Breast epithelium (tissue), 4 donors: ENCODE measurements at regions not wholly inside any gene's neighbourhood (a gene's known extent, or its start where the extent isn't known, plus 50 kb on each side); places are given as distances from the start of the nearest gene placed in this dataset.

Source experiments
- DNase-seq, 2 donors: peaks; one replicate each; pipeline ENCODE4 v3.0.0-alpha.2; 2019; ENCODE audit warnings: low spot score in 2 of 2
- H3K27ac ChIP-seq, 2 donors: fragments of 200-600 bp; sonication (generic) in 1 of 2; one replicate each; pipeline ENCODE4 v1.5.1; 2016 to 2019; ENCODE audit warnings: mild to moderate bottlenecking in 1 of 2
- H3K27me3 ChIP-seq, 2 donors: fragments of 200-600 bp; sonication (generic) in 1 of 2; one replicate each; pipeline versions ENCODE4 v1.5.1 to v1.6.0; 2017 to 2019; ENCODE audit warnings: control low read depth in 1 of 2, mild to moderate bottlenecking in 1 of 2
- H3K36me3 ChIP-seq: fragments of 200-600 bp; one replicate; pipeline ENCODE4 v1.5.1; 2019
- H3K4me1 ChIP-seq, 2 donors: fragments of 200-600 bp; sonication (generic); one replicate each; pipeline ENCODE4 v1.5.1; 2016 to 2019; ENCODE audit warnings: control low read depth in 1 of 2
- H3K4me3 ChIP-seq, 3 donors: fragments of 200-600 bp; sonication (generic); 1 replicate in 2 of 3; 2 replicates in 1 of 3; pipeline ENCODE4 v1.5.1; 2016 to 2019; ENCODE audit warnings: mild to moderate bottlenecking in 3 of 3, moderate library complexity in 2 of 3
- H3K9me3 ChIP-seq, 2 donors: fragments of 200-600 bp; sonication (generic) in 1 of 2; one replicate each; pipeline ENCODE4 v1.5.1; 2016 to 2019; ENCODE audit warnings: control low read depth in 1 of 2
- POLR2A ChIP-seq: fragments of 450-650 bp; IDR thresholded peaks from one replicate; pipeline ENCODE4 v1.6.1; 2016; ENCODE audit warnings: antibody characterized with exemption, mild to moderate bottlenecking, moderate library complexity
- POLR2AphosphoS5 ChIP-seq, 3 donors: sonication (generic); formaldehyde crosslinking; IDR thresholded peaks; one replicate each; pipeline ENCODE4 v1.6.1; 2017; ENCODE audit warnings: antibody characterized with exemption in 3 of 3
- intact Hi-C: fragments of 100-400 bp; cut with DNase I; formaldehyde crosslinking; loops from one replicate; pipeline ENCODE4 v1.15.1; 2023; ENCODE audit warnings: low total_unique reads
- TF ChIP-seq, protein P1 (sequence below), 3 donors: fragments of 450-650 bp; IDR thresholded peaks; one replicate each; pipeline ENCODE4 v1.5.1; 2016 to 2017; ENCODE audit warnings: antibody characterized with exemption in 3 of 3, mild to moderate bottlenecking in 3 of 3, moderate library complexity in 3 of 3

DNA sequence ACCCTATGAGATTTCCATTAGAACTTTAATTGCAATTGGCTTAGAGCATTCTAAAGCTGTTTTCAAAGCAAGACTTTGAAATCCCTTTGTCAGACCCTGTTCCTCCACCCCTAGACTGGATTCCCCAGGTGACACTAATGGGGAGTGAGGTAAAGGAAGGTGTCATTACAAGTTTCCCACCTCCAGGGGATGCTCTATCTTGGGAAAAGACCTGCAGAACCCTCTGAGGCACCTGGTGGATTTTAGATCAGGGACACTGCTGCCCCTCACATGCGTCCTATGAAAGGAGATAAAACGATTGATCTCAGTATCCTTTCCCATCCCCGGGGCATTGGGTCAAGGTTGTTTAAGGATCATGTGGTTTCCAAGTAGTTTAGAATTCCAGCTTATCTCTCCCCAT, 80.3 kb upstream of the RGS4 start:
- no peak overlapping the region for H3K4me3 ChIP-seq
- no peaks in the 10 kb centered on the region for H3K9me3 ChIP-seq
- intact Hi-C loops = no loop called here

DNA sequence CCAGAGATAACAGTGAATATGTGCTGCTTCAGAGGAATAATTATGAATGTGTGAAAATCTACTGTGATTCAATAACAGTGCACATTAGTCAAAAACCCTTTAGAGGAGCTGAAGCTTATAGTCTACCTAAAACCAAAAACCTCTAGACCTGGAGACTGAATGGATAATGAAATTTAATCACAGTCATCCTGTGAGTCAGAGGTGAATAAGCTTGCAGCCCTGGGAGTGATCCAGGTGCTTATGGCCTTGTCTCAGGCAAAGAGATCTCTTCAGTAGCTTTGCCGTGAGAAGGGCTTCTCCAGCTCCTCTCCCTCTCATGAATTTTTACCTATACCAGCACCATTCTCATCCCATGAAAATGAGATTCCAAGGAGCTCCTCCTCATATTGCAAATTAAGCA, 81.3 kb upstream of the RGS4 start:
- intact Hi-C loops = no loop called here
- Histone ChIP-seq H3K9me3 (no peaks in the 10 kb centered on the region), H3K27ac (no peak overlapping the region), H3K4me3 (no peak overlapping the region), H3K36me3 (no peaks in the 10 kb centered on the region), H3K27me3 (no peaks in the 10 kb centered on the region), H3K4me1 (no peaks in the 10 kb centered on the region)
- DNase-seq = no peak
- no peak for TF ChIP-seq POLR2AphosphoS5 (IDR thresholded peaks at IDR 0.05)
- TF ChIP-seq, protein P1, sequence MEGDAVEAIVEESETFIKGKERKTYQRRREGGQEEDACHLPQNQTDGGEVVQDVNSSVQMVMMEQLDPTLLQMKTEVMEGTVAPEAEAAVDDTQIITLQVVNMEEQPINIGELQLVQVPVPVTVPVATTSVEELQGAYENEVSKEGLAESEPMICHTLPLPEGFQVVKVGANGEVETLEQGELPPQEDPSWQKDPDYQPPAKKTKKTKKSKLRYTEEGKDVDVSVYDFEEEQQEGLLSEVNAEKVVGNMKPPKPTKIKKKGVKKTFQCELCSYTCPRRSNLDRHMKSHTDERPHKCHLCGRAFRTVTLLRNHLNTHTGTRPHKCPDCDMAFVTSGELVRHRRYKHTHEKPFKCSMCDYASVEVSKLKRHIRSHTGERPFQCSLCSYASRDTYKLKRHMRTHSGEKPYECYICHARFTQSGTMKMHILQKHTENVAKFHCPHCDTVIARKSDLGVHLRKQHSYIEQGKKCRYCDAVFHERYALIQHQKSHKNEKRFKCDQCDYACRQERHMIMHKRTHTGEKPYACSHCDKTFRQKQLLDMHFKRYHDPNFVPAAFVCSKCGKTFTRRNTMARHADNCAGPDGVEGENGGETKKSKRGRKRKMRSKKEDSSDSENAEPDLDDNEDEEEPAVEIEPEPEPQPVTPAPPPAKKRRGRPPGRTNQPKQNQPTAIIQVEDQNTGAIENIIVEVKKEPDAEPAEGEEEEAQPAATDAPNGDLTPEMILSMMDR (IDR thresholded peaks at IDR 0.05) = no peak
- no peak for TF ChIP-seq POLR2A

More for the DNA sequence above, 80.3 kb upstream of the RGS4 start:
- no peak overlapping the region for H3K27ac ChIP-seq
- no peak for TF ChIP-seq POLR2A
- no peak for TF ChIP-seq POLR2AphosphoS5 (IDR thresholded peaks at IDR 0.05)
- TF ChIP-seq, protein P1 (IDR thresholded peaks at IDR 0.05) = no peak
- H3K27me3 ChIP-seq = no peaks in the 10 kb centered on the region
- DNase-seq = no peak
- H3K4me1 ChIP-seq = no peaks in the 10 kb centered on the region
- no peaks in the 10 kb centered on the region for H3K36me3 ChIP-seq

DNA sequence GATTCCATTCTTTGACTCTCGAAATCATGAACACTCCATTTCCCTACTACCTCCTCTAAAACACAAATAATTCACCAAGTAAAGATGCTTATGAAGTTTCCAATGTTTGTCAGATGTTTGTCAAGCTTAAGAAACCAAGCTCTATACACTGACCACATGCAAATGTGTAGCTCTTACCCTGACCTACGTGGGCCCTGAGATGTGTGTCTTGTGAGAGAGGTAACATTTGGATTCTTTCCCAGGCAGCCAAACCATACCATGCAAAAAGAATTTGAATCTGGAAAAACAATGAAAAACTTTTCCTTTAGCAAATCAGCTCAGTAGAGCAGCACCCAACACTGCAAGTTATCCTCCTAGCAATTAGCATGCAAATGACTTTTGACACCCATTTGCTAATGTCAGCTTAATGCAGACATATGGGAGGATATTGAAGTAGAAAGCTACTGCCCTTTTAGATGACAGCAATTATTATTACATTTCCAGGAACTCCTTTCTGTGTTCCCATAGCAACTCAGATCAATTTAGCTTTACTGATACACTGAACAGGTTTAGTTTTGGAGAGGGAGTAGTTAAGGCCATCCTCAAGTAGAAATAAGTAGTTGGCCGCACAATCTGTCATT, 83.2 kb upstream of the RGS4 start:
- Histone ChIP-seq H3K4me1 (no peaks in the 10 kb centered on the region), H3K9me3 (no peaks in the 10 kb centered on the region), H3K27me3 (no peaks in the 10 kb centered on the region), H3K27ac (no peak overlapping the region), H3K4me3 (no peak overlapping the region), H3K36me3 (no peaks in the 10 kb centered on the region)
- intact Hi-C loops = no loop called here
- DNase-seq = no peak
- TF ChIP-seq, protein P1 (IDR thresholded peaks at IDR 0.05) = no peak
- TF ChIP-seq POLR2AphosphoS5 (IDR thresholded peaks at IDR 0.05) = no peak
- TF ChIP-seq POLR2A = no peak

DNA sequence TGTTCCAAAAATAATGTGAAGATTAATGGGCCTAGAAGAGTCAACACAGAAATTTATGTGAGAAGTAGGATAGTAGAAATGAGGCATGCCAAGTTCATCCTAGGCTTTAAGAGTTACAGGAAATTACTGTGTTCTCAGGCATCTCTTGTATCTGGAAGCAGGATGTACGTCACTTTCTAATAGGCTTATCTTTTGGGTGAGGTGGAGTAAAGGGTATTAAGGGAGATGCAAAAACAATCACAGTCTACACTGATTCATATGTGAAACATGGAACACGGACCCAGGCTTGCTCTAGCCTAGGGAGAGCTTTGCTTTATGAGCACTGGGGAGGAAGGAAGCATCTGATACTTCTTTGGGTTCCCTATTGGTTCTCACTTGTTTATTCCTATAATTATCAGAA, 84.5 kb upstream of the RGS4 start:
- Histone ChIP-seq H3K27ac (no peak overlapping the region), H3K4me3 (no peak overlapping the region), H3K9me3 (no peaks in the 10 kb centered on the region), H3K36me3 (no peaks in the 10 kb centered on the region), H3K27me3 (no peaks in the 10 kb centered on the region), H3K4me1 (no peaks in the 10 kb centered on the region)
- DNase-seq = no peak
- no peak for TF ChIP-seq POLR2AphosphoS5 (IDR thresholded peaks at IDR 0.05)
- TF ChIP-seq, protein P1 (IDR thresholded peaks at IDR 0.05) = no peak
- TF ChIP-seq POLR2A = no peak
- intact Hi-C loops = no loop called here

DNA sequence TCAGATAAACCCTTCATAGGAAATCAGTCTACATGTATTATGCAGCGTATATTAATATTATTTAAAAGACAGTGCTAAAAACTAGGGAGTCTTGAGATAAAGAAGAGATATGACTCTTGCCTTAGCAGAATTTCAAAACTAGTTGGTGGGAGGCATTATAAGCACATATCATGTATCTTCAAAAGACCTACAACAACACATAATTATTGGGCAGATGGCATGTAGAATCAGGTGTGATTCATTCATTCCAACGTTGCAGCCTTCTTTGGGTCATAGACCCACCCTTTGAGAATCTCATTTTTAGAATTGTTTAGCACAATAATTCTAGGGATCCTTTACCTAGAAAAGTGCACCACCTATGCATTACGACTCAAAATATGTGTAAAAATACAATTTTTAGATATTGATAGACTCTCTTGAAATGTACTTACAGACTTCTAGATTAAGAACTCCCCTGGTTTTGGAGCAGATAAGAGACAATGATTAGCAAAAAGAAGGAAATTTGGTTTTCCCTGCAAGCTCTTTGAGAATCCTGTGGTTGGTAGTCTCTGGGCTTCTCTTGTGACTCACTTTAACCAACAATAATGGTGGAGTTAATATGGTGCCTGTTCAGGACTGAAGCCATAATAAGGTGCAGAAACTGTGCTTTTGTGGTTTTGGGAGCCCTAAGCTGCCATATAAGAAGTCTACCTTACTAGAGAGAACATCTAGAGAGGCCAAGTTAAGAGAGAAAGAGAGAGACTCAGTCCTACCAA, 85.3 kb upstream of the RGS4 start:
- Histone ChIP-seq H3K27me3 (no peaks in the 10 kb centered on the region), H3K4me1 (no peaks in the 10 kb centered on the region), H3K4me3 (no peak overlapping the region), H3K9me3 (no peaks in the 10 kb centered on the region), H3K27ac (no peak overlapping the region), H3K36me3 (no peaks in the 10 kb centered on the region)
- no peak for DNase-seq
- intact Hi-C loops = no loop called here
- TF ChIP-seq POLR2AphosphoS5 (IDR thresholded peaks at IDR 0.05) (no peak), POLR2A (no peak)
- TF ChIP-seq, protein P1 (IDR thresholded peaks at IDR 0.05) = no peak
